Suprapubic skin (tissue), 4 donors: ENCODE measurements at regions not wholly inside any gene's neighbourhood (a gene's known extent, or its start where the extent isn't known, plus 50 kb on each side); places are given as distances from the start of the nearest gene placed in this dataset.

Source experiments
- DNase-seq, 2 donors: peaks; one replicate each; pipeline ENCODE4 v3.0.0-alpha.2; 2019; ENCODE audit warnings: low spot score in 2 of 2
- H3K27ac ChIP-seq: fragments of 200-600 bp; sonication (generic); one replicate; pipeline ENCODE4 v1.5.1; 2019
- H3K27me3 ChIP-seq: fragments of 200-600 bp; sonication (generic); one replicate; pipeline ENCODE4 v1.5.1; 2019
- H3K36me3 ChIP-seq: fragments of 200-600 bp; sonication (generic); one replicate; pipeline ENCODE4 v1.5.1; 2019
- H3K4me1 ChIP-seq: fragments of 200-600 bp; sonication (generic); one replicate; pipeline ENCODE4 v1.5.1; 2019
- H3K4me3 ChIP-seq: fragments of 200-600 bp; sonication (generic); one replicate; pipeline ENCODE4 v1.5.1; 2019; ENCODE audit warnings: mild to moderate bottlenecking
- H3K9me3 ChIP-seq: fragments of 200-600 bp; sonication (generic); one replicate; pipeline ENCODE4 v1.5.1; 2019
- CTCF ChIP-seq, 2 donors: fragments of 200-600 bp in 1 of 2; fragments of 450-650 bp in 1 of 2; sonication (generic) in 1 of 2; IDR thresholded peaks; one replicate each; pipeline ENCODE4 v1.5.1; 2016 to 2019; ENCODE audit warnings: antibody characterized with exemption in 2 of 2, mild to moderate bottlenecking in 1 of 2, moderate library complexity in 1 of 2
- EP300 ChIP-seq: sonication (generic); formaldehyde crosslinking; IDR thresholded peaks from one replicate; pipeline ENCODE4 v1.6.1; 2017; ENCODE audit warnings: antibody characterized with exemption
- POLR2A ChIP-seq, 2 donors: fragments of 450-650 bp; IDR thresholded peaks; one replicate each; pipeline ENCODE4 v1.6.1; 2017; ENCODE audit warnings: antibody characterized with exemption in 2 of 2, mild to moderate bottlenecking in 2 of 2, moderate library complexity in 2 of 2
- POLR2AphosphoS5 ChIP-seq, 3 donors: sonication (generic); formaldehyde crosslinking; IDR thresholded peaks; one replicate each; pipeline ENCODE4 v1.6.1; 2017; ENCODE audit warnings: antibody characterized with exemption in 3 of 3
- WGBS: methylation state at CpG from one replicate; pipeline ENCODE4 v1.1.5; 2018; 5-methylcytosine and 5-hydroxymethylcytosine counted together

- TF ChIP-seq EP300 (no peak), POLR2A (IDR thresholded peaks at IDR 0.05) (no peak), POLR2AphosphoS5 (IDR thresholded peaks at IDR 0.05) (no peak), CTCF (IDR thresholded peaks at IDR 0.05) (no peak)
- no peaks in the 10 kb centered on the region for H3K36me3 ChIP-seq
Observed at GRCh38 chr4:27828843-27829242, 968.2 kb downstream of the STIM2 start.

GRCh38 chr4:27830251-27830650 is 969.6 kb downstream of the STIM2 start:
- DNase-seq = no peak
- Histone ChIP-seq H3K4me3 (no peak overlapping the region), H3K4me1 (no peaks in the 10 kb centered on the region), H3K36me3 (no peaks in the 10 kb centered on the region), H3K27me3 (no peaks in the 10 kb centered on the region), H3K27ac (no peak overlapping the region), H3K9me3 (no peaks in the 10 kb centered on the region)
- WGBS = 87% methylated on average over 3 of the region's 3 CpGs
- no peak for TF ChIP-seq POLR2AphosphoS5 (IDR thresholded peaks at IDR 0.05)
- TF ChIP-seq EP300 = no peak
- no peak for TF ChIP-seq CTCF (IDR thresholded peaks at IDR 0.05)
- no peak for TF ChIP-seq POLR2A (IDR thresholded peaks at IDR 0.05)

More at GRCh38 chr4:27828843-27829242, 968.2 kb downstream of the STIM2 start:
- no peaks in the 10 kb centered on the region for H3K9me3 ChIP-seq
- WGBS = 81% methylated on average over 1 of the region's 1 CpG
- no peak for DNase-seq
- no peaks in the 10 kb centered on the region for H3K27me3 ChIP-seq
- H3K4me3 ChIP-seq = no peak overlapping the region
- no peak overlapping the region for H3K27ac ChIP-seq
- H3K4me1 ChIP-seq = no peaks in the 10 kb centered on the region

- no peaks in the 10 kb centered on the region for H3K9me3 ChIP-seq
- H3K36me3 ChIP-seq = no peaks in the 10 kb centered on the region
- no peaks in the 10 kb centered on the region for H3K4me1 ChIP-seq
- 73% methylated on average over 1 of the region's 1 CpG for WGBS
- H3K27ac ChIP-seq = no peak overlapping the region
- H3K27me3 ChIP-seq = no peaks in the 10 kb centered on the region
- no peak for DNase-seq
- H3K4me3 ChIP-seq = no peak overlapping the region
- TF ChIP-seq CTCF (IDR thresholded peaks at IDR 0.05) = no peak
- no peak for TF ChIP-seq EP300
- no peak for TF ChIP-seq POLR2AphosphoS5 (IDR thresholded peaks at IDR 0.05)
- TF ChIP-seq POLR2A (IDR thresholded peaks at IDR 0.05) = no peak
Observed at GRCh38 chr4:27835851-27836250, 975.2 kb downstream of the STIM2 start.

GRCh38 chr4:27836523-27836922 is 975.9 kb downstream of the STIM2 start:
- H3K9me3 ChIP-seq = no peaks in the 10 kb centered on the region
- H3K27me3 ChIP-seq = no peaks in the 10 kb centered on the region
- TF ChIP-seq EP300 (no peak), CTCF (IDR thresholded peaks at IDR 0.05) (no peak), POLR2AphosphoS5 (IDR thresholded peaks at IDR 0.05) (no peak), POLR2A (IDR thresholded peaks at IDR 0.05) (no peak)
- WGBS = 90% methylated on average over 4 of the region's 4 CpGs
- no peaks in the 10 kb centered on the region for H3K4me1 ChIP-seq
- H3K4me3 ChIP-seq = no peak overlapping the region
- DNase-seq = no peak
- H3K36me3 ChIP-seq = no peaks in the 10 kb centered on the region
- H3K27ac ChIP-seq = no peak overlapping the region

GRCh38 chr4:27843776-27844175 is 983.1 kb downstream of the STIM2 start:
- DNase-seq = no peak
- Histone ChIP-seq H3K27ac (no peak overlapping the region), H3K4me3 (no peak overlapping the region), H3K27me3 (no peaks in the 10 kb centered on the region), H3K4me1 (no peaks in the 10 kb centered on the region), H3K36me3 (no peaks in the 10 kb centered on the region), H3K9me3 (no peaks in the 10 kb centered on the region)
- no peak for TF ChIP-seq CTCF (IDR thresholded peaks at IDR 0.05)
- TF ChIP-seq POLR2A (IDR thresholded peaks at IDR 0.05) = no peak
- no peak for TF ChIP-seq EP300
- no peak for TF ChIP-seq POLR2AphosphoS5 (IDR thresholded peaks at IDR 0.05)
